Activated gamma-delta T cell treated with Interleukin-2 at 50 U/mL for 16 hours (primary cell): ENCODE measurements at regions not wholly inside any gene's neighbourhood (a gene's known extent, or its start where the extent isn't known, plus 50 kb on each side); places are given as distances from the start of the nearest gene placed in this dataset.
"Not testable (repeated sequence)": the region's sequence is repeated elsewhere in the genome, so short reads cannot be mapped to it uniquely, and the experiment has no call there.

ENCODE experiments used
- DNase-seq: peaks from one replicate; pipeline ENCODE4 v3.0.0-alpha.2; 2020

- DNase-seq = no peak
Observed at GRCh38 chr15:26069231-26069641, 206.1 kb upstream of the ATP10A start.

GRCh38 chr15:26066896-26067295 lies 203.8 kb upstream of the ATP10A start:
- DNase-seq = no peak

GRCh38 chr15:26065723-26066122 lies 202.6 kb upstream of the ATP10A start:
- DNase-seq = no peak

GRCh38 chr15:26061248-26061647 lies 198.1 kb upstream of the ATP10A start:
- DNase-seq = no peak

- DNase-seq = not testable (repeated sequence)
Observed at GRCh38 chr15:26056766-26057165, 193.6 kb upstream of the ATP10A start.

GRCh38 chr15:26051761-26052675 lies 188.9 kb upstream of the ATP10A start:
- no peak for DNase-seq

GRCh38 chr15:26050984-26051383 lies 187.9 kb upstream of the ATP10A start:
- DNase-seq = no peak

- no peak for DNase-seq
Observed at GRCh38 chr15:26049900-26050657, 187.0 kb upstream of the ATP10A start.

GRCh38 chr15:26048669-26049068 lies 185.5 kb upstream of the ATP10A start:
- DNase-seq = no peak

GRCh38 chr15:26045516-26045915 lies 182.4 kb upstream of the ATP10A start:
- DNase-seq = no peak

- no peak for DNase-seq
Observed at GRCh38 chr15:26043018-26043417, 179.9 kb upstream of the ATP10A start.

GRCh38 chr15:26038693-26039092 lies 175.6 kb upstream of the ATP10A start:
- no peak for DNase-seq

- DNase-seq = no peak
Observed at GRCh38 chr15:26037369-26037768, 174.2 kb upstream of the ATP10A start.

- DNase-seq = no peak
Observed at GRCh38 chr15:26033493-26033892, 170.4 kb upstream of the ATP10A start.

- no peak for DNase-seq
Observed at GRCh38 chr15:26032162-26032846, 169.2 kb upstream of the ATP10A start.

- DNase-seq = not testable (repeated sequence)
Observed at GRCh38 chr15:26029586-26029985, 166.5 kb upstream of the ATP10A start.

- no peak for DNase-seq
Observed at GRCh38 chr15:26029146-26029545, 166.0 kb upstream of the ATP10A start.

- no peak for DNase-seq
Observed at GRCh38 chr15:26028086-26028740, 165.1 kb upstream of the ATP10A start.

GRCh38 chr15:26026671-26027070 lies 163.5 kb upstream of the ATP10A start:
- DNase-seq = not testable (repeated sequence)

- no peak for DNase-seq
Observed at GRCh38 chr15:26024241-26024640, 161.1 kb upstream of the ATP10A start.

GRCh38 chr15:26023691-26024090 lies 160.6 kb upstream of the ATP10A start:
- no peak for DNase-seq

- DNase-seq = no peak
Observed at GRCh38 chr15:26023231-26023630, 160.1 kb upstream of the ATP10A start.

GRCh38 chr15:26020871-26021270 lies 157.7 kb upstream of the ATP10A start:
- DNase-seq = no peak
